NCI-H2029 treated with DMSO at 0.1 percent for 48 hours (cell line): ENCODE measurements at regions not wholly inside any gene's neighbourhood (a gene's known extent, or its start where the extent isn't known, plus 50 kb on each side); places are given as distances from the start of the nearest gene placed in this dataset.
"Not testable (repeated sequence)": the region's sequence is repeated elsewhere in the genome, so short reads cannot be mapped to it uniquely, and the experiment has no call there.

ENCODE experiments used
- DNase-seq: peaks from one replicate; lab custom pipeline; 2025; lab: John Stamatoyannopoulos, UW

DNA sequence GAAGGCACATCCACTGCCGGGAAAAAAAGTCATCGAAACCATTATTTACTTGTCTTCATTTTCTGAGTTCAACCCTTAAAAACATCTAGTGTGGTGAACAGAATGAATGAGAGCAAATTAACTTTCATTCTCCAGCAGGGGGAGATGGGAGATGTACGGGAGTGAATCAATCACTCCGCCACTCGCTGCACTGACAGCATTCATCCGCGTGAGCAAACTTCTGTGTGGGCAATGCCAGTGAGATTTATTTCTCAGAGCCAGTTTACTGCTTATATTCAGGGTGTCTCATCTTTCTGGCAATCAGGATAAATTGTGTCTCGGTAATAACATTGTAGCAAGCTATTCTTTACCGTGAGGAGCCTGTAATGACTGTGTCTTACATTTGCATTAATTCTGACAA lies 463.6 kb upstream of the MIS18BP1 start:
- DNase-seq, result no peak

DNA sequence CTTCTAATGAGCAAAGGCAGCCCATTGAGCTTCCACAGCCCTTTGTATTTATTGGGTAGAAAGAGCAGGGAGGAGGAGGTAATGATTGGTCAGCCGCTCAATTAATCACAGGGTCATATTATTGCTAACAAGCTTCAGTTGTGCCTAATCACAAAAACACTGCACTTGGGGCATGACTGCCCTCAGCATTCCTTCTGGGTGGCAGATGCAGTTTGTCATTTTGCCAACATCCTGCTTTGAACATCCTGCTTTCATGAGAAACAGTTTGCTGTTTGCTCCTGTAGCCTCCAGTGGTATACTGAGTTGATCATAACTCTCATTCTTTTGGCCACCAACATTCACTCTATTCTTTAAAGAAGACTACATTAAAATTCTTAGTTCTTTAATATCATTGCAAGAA lies 462.9 kb upstream of the MIS18BP1 start:
- no peak for DNase-seq

DNA sequence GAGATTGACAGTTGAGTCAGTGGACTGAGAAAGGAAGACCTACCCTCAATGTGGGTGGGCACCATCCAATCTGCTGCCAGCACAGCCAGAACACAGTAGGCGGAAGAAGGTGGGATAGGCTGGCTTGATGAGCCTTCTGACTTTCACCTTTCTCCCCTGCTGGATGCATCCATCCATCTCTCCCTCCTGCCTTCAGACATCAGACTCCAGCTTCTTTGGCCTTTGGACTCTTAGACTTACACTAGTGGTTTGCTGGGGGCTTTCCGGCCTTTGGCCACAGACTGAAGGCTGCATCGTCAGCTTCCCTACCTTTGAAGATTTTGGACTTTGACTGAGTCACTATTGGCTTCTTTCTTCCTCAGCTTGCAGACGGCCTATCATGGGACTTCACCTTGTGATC lies 456.5 kb upstream of the MIS18BP1 start:
- DNase-seq, result no peak

DNA sequence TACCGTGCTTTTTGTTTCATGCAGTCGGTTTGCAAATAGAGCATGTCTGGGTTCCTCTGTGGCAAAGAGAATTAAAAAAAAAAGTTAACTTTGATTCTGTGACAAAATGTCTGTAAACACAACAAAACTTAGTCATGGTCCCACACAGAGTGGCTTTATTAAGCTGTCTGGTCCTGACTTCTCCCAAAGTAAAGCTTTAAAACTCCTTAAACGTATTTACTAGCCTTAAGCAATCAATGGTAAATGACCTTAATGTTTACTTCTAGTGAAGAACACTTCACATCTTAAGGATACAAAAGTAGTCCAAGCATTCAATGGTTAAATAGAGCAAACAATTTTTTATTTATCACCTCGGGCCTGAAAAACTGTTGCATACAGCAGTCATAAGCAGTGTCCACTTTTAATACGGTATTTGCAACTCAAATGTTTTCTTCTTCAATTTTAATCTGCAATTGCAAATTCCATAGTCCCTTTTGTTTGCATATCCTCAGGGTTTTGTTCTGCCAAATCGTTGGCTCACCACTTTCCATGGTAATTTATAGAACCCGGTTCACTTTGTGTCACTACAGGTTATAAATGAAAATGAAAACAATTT lies 453.0 kb upstream of the MIS18BP1 start:
- DNase-seq, result no peak

DNA sequence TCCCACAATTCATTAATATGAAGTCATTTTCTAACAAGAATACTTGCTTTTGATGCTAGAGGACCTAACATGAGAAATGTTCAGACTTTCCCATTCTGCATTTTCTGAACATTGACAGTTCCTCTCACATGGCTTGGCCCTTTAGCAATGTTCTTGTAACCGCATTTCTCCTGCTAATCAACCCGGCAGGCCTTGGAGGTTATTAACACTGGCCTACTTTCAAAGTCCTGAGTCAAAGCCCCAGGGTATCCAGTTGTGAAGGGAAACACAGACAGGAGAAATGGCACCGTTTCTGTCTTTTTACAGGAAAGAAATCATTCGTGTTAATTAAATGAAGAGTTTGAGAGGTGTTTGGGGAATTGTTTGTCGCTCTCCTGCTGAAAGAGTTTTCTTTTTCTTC lies 446.5 kb upstream of the MIS18BP1 start:
- DNase-seq, result no peak

DNA sequence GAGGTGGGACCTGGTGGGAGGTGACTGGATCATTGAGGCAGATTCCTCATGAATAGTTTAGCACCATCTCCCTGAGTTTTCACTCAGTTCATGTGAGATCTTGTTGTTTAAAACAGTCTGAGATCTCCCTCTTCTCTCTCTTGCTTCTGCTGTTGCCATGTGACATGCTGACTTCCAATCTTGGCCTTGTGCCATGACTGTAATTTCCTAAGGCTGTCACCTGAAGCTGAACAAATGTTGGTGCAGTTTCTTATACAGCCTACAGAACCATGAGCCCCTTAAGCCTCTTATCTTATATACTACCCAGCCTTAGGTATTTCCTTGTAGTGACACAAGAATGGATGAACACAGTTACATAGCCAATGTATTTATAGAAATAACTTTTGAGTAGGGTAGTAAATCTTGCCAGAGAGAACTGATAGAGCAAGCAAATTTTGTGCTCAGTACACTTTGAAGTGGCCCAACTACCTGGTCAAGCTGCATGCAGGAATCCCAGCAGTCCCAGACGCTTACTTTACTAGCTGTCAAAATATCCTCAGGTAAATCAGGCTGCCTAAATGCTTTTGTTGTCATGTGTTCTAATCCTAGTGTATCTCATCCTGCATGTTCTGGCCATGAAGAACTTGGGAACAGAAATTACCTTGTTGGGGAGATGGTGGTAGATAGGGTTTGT lies 445.6 kb upstream of the MIS18BP1 start:
- peak; percentile 46 for DNase-seq

DNA sequence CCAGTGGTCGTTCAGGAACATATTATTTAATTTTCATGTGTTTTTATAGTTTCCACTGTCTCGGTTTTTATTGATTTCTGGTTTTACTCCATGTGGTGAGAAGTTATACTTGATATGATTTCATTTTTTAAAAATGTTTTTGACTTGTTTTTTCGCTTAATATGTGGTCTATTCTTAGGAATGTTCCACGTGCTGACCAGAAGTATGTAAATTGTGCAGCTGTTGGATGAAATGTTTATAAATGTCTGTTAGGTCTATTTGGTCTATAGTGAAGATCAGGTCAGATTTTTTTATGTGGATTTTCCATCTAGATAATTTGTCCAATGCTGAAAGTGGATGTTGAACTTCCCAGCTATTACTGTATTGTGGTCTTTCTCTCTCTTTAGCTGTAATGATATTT lies 433.8 kb upstream of the MIS18BP1 start:
- DNase-seq, result no peak

DNA sequence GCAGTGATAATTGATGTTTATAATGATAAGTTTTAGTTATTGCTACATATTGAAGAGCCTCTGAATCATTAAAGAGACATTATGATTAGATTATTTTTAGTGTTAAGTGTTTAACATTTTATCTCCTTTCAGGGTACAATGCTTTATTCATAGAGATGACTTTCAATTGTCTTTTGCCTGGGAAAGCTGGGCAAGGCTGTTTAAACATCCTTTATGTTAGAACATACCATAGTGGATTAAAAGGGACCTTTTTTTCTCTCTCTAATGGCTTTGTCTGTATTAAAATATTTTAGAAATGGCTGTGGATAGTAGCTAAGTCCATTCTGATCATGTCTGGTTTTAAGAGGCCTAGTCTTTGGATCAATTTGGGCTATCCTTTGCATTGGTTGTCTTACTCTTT lies 427.5 kb upstream of the MIS18BP1 start:
- DNase-seq, result no peak

DNA sequence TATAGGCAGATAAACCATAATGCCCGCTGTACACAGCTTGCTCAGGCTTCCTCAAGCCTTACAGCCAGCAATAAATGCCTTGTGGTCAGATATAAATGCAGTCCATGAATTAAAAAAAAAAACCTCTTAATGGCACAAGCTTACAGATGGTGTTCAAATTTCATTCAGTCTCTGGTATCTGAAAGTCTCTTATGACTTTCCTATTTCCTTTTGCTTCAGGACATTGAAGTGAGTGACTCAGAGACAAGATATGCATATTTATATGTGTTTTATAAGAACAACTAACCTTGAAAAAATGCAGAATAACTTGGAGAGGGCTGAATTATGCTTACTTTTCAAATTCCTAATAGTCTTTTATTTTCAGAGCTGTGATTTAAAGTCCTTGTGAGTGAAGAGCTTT lies 426.9 kb upstream of the MIS18BP1 start:
- DNase-seq, result no peak

DNA sequence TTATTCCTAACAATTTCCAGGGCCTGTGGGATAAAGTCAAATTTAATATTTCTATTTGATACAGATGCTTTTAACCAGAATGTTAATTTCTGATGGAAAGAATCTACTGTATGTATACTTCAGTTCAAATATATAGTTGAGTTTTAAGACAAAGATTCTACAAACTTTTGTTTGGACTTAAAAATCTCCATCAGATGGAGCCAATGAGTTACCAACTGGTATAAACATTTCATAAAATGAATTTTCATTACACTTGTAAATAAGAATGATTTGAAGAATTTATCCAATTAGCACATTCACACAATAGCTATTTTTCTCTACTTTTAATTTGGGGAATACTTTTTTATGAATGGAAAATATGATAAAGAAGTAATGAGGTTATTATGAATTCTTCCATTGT lies 425.2 kb upstream of the MIS18BP1 start:
- no peak for DNase-seq

DNA sequence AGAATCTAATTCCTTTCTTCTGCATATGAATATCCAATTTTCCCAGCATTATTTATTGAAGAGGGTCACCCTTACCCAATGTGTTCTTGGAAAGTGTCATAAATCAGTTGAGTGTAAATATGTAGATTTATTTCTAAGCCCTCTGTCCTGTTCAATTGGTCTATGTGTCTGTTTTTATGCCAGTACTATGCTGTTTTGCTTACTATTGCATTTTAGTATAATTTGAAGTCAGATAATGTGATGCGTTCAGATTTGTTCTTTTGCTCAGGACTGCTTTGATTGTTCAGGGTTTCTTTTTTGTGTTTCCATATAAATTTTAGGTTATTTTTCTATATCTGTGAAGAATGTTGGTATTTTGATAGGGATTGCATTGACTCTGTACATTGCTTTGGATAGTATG lies 420.4 kb upstream of the MIS18BP1 start:
- DNase-seq, result no peak

DNA sequence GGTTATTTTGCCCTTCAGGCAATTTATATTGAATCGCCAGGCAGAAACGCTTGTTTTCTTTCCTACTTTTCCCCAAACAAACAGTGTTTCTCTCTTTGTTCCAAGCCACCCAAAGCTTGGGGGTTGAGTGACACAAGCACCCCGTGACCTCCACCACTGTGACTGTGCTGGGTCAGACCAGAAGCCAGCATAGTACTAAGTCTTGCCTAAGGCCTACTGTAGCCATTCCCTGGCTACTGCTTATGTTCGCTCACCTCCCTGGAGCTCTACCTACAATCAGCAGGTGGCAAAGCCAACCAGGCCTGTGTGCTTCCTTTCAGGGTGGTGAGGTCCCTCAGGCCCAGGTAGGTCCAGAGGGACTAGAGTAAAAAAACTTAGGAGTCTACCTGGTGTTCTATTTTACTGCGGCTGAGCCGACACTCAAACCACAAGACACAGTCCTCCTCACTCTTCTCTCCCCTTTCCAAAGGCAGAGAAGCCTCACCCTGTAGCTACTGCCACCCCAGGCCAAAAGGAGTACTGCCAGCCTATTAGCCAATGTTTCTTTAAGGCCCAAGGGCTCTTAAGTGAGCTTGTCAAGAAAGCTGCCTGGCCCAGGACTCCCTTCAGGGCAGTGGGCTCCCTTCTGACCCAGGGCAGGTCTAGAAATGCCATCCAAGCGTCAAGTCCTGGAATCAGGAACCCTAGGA lies 411.8 kb upstream of the MIS18BP1 start:
- DNase-seq, result no peak

DNA sequence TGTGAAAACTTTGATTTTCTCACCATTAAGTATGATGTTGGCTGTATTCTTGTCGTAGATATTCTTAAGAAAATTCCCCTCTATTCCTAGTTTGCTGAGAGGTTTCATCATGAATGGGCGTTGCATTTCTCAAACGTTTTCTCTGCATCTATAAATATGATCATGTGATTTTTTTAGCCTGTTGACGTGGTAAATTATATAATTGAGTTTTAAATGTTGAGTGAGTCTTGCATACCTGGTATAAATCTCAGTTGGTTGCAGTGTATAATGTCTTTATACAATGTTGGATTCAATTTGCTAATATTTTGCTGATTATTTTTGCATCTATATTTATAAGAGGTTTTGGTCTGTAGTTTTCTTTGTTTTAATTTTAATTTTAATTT lies 405.9 kb upstream of the MIS18BP1 start:
- DNase-seq, result no peak

DNA sequence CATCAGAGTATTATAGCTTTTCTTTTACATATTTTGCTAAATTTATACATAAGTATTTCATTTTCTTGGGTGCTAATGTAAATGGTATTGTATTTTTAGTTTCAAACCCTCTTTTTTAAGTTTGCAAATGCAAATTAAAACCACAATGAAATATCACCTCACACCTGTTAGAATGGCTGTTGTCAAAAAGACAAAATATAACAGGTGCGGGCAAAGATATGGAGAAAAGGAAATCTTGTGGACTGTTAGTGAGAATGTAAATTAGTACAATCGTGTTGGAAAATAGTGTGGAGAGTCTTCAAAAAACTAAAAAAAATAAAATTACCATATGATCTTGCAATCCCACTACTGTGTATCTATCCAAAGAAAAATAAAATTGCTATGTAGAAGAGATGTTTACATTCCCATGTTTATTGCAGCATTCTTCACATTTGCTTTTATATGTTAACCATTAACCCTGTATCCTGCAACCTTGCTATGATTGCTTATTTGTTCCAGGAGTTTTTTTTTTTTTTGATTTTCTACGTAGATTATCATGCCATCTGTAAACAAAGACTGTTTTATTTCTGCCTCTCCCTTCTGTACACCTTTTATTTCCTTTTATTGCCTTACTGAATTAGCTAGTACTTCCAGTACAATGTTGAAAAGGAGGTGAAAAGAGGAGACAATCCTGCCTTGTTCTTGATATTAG lies 405.4 kb upstream of the MIS18BP1 start:
- DNase-seq, result no peak

DNA sequence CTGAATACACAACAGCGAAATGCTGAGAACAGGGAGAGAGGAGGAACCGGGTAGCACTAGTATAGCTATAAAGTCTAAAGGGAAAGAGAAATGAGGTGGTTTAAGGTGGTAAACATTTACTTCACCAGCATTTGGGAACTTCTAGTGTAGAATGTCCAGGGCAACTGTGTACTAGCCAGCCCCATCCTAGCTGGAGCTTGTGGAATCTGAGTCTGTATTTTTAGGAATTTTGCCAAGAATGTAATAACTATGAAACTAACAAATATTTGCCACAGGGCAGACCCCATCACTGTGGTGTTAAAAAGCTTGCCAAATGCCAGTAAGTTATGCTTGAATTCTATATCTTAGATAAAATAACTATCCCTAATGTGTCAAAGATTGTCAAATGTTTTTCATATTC lies 398.9 kb upstream of the MIS18BP1 start:
- no peak for DNase-seq

DNA sequence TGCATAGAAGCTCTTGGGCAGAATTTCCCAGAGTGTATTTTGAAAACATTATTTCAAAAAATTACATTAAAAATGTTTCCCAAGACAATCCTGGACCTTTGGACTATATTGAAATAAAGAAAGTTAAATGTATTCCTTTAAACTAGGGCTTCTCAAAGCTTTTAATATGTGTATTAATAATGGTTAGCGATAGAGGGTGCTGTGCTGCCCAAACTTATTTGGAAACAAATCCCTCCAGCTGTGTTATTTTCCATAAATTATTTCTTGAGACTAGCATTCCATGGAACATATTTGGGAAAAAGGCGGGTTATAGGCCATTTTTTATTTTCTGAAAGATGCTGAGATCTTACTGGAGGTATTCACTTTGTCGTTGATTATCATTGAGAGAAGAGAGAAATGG lies 397.8 kb upstream of the MIS18BP1 start:
- DNase-seq, result no peak

DNA sequence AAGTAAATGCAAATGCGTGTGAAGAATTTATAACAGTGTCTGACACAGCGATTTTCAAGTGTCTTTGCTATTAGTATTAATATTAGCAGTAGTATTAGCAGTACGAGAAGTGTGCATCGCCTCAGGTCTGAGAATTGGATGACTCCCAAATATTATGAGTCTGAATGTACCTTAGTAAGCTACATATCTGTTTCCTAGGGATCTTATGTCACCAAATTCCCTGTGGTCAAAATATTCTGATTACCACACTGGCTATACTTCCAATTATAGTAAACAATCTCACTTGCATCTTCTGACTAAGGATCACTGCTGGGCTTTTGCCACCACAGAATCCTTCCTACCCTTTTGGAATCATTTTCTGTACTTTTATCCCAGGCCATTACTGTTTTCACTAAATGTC lies 396.0 kb upstream of the MIS18BP1 start:
- DNase-seq, result no peak

DNA sequence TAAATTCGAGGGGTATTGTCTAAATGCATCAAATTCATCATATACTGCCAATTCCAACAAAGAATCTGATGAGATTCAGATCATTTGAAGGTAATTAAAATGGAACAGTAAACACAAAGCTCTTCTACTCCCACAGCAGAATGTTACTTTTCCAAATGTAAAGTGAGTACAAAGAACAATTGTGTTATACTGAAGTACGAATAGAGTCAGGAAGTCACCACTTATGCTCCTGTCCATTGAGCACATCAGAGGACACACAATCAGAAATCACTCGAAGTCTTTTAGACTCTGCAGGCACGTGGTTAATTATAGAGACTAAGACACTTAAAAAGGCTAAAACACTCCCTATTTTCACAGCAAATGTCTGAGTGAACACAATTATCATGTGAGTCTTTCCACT lies 388.5 kb upstream of the MIS18BP1 start:
- DNase-seq, result no peak

DNA sequence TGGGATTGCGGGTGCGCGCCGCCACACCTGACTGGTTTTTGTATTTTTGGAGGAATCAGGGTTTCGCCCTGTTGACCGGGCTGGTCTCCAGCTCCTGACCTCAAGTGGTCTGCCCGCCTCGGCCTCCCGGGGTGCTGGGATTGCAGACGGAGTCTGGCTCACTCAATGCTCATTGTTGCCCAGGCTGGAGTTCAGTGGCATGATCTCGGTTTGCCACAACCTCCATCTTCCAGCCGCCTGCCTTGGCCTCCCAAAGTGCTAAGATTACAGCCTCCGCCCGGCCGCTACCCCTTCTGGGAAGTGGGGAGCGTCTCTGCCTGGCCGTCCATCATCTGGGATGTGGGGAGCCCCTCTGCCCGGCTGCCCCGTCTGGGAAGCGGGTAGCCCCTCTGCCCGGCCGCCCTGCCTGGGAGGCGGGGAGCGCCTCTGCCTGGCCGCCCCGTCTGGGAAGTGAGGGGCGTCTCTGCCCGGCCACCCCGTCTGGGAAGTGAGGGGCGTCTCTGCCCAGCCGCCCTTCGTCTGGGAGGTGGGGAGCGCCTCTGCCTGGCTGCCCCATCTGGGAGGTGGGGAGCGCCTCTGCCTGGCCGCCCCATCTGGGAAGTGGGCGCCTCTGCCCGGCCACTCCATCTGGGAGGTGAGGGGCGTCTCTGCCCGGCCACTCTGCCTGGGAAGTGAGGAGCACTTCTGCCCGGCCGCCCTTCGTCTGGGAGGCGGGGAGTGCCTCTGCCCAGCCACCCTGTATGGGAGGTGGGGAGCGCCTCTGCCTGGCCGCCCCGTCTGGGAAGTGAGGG lies 381.8 kb upstream of the MIS18BP1 start:
- DNase-seq, result not testable (repeated sequence)

DNA sequence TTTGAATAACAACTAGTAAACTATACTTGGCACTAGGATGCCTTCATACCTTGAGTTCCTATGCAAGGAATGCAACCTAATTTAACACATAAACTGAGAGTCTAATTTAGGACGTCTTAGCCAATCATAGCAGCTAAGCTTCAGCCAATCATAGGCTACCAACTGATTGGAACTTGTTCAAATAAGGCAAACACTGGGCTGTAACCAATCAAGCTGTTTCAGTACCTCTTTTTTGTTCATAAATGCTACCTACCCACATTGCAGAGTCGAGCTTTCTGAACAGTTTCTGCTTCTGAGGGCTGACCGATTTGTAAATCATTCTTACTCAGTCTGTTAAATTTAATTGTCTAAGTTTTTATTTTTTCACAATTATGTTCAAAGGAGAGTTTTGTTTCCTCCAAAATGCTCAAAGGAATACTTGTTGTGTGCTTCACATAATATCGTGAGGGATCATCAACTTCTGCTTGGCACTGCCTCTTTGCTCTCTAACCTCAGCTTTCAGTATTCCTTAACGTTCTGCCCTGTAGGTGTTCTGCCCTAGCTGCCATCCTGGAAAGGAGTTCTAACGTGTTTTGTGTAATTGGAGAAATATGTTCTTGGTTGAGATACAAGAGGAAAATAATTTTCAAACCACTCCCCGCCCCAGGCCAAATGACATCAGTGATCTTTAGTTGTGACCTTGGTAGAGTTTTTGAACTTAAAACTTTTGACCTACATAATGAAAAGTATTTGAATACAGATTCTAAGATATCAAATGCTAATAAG lies 380.4 kb upstream of the MIS18BP1 start:
- no peak for DNase-seq

DNA sequence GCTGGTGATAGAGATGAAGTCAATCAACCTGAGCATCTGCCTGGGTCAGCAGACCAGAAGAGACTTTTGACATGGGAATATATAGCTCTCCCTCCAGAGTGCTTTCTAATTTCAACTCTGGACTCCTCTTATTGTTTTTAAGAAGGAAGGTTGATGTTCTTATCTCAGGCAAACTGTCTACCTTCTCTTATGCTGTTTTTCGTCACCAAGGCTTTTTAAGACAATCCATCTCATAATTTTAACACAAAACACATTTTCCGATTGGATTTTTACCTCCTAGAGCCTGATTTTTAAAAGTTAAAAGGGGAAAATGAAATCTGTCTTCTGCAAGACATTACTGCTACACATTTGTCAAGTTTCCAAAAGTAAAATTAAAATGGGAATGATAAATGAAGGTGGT lies 368.7 kb upstream of the MIS18BP1 start:
- DNase-seq, result no peak

DNA sequence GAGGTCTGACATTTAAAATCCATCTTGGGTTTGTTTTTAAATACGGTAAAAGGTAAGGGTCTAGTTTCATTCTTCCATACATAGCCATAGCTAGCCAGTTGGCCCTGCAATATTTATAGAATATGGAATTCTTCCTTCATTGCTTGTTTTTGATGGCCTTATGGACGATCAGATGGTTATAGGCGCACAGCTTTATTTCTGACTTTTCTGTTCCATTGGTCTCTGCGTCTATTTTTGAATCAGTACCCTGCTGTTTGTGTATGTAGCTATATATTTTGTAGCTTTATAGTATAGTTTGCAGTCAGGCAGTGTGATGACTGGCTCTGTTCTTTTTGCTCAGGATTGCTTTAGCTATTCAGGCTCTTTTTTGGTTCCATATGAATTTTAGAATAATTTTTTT lies 366.8 kb upstream of the MIS18BP1 start:
- no peak for DNase-seq
